GM20000 (cell line): ENCODE measurements at regions not wholly inside any gene's neighbourhood (a gene's known extent, or its start where the extent isn't known, plus 50 kb on each side); places are given as distances from the start of the nearest gene placed in this dataset.

Experiments used
- DNase-seq: peaks from one replicate; pipeline ENCODE4 v3.0.0; 2012; ENCODE audit warnings: low spot score
- CTCF ChIP-seq: IDR thresholded peaks from 2 replicates; pipeline ENCODE4 v1.5.1; 2012; ENCODE audit warnings: mild to moderate bottlenecking, control low read depth; ENCODE audit errors: extremely low read depth, missing control alignments

GRCh38 chr6:168990019-168990751 is 263.5 kb downstream of the THBS2 start:
- no peak for DNase-seq
- TF ChIP-seq CTCF: no peak

- no peak for TF ChIP-seq CTCF
- DNase-seq: no peak
Measured at GRCh38 chr6:168989421-168989820, 264.2 kb downstream of the THBS2 start.

- DNase-seq: no peak
Measured at GRCh38 chr6:168988801-168989200, 264.8 kb downstream of the THBS2 start.

GRCh38 chr6:168988280-168988679 is 265.4 kb downstream of the THBS2 start:
- TF ChIP-seq CTCF: no peak
- DNase-seq: no peak

More at GRCh38 chr6:168988801-168989200, 264.8 kb downstream of the THBS2 start:
- no peak for TF ChIP-seq CTCF

- no peak for DNase-seq
Measured at GRCh38 chr6:168985705-168986104, 267.9 kb downstream of the THBS2 start.

GRCh38 chr6:168983925-168984324 is 269.7 kb downstream of the THBS2 start:
- no peak for TF ChIP-seq CTCF

More at GRCh38 chr6:168985705-168986104, 267.9 kb downstream of the THBS2 start:
- no peak for TF ChIP-seq CTCF

GRCh38 chr6:168981187-168981586 is 272.5 kb downstream of the THBS2 start:
- DNase-seq: no peak
- no peak for TF ChIP-seq CTCF

More at GRCh38 chr6:168983925-168984324, 269.7 kb downstream of the THBS2 start:
- DNase-seq: no peak
